GM19395 (cell line): ENCODE measurements at regions not wholly inside any gene's neighbourhood (a gene's known extent, or its start where the extent isn't known, plus 50 kb on each side); places are given as distances from the start of the nearest gene placed in this dataset.

ENCODE experiments used
- ATAC-seq: cut with Tn5 transposase; IDR thresholded peaks from one replicate; pipeline ENCODE4 v1.9.1; 2021; ENCODE audit warnings: mild to moderate bottlenecking, moderate library complexity; ENCODE audit not compliant: unreplicated experiment

DNA sequence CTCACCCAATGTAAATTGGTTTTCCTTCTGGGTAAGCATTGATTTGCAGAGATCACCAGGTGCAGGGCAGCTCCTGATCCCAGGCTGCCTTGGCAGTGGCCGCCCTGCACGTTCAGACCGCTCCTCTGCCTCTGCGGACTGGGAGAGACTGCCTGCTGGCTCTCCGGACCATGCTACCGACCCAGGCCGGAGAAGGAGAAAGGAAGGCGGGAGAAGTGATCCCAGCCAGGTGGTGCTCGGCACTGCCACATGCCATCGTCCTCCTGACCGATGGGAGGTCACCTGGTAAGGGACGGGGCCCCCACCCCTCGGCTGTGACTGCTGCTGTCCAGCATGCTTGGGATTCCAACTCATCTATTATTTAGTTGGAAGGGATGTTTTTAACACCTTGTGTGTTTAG lies 108.1 kb upstream of the POU3F3 start:
- no peak for ATAC-seq

DNA sequence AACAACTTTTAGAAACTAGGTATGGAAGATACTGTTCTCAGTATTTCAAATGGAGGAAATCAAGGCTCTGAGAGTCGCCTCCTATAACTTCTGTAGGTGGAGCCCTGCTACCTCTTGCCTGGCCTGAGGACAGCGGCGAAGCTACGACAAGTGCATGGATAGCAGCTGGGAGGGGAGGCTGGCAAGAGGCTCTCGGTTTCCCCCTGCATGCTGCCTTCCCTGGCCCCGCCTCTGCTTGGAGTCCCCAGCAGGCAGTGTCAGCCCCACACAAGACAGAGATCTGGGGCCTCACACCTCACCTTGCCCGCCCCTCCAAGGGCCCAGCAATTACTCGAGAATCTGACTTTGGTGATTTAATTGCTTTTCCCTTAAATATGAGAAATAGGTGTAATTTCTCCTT lies 107.6 kb upstream of the POU3F3 start:
- ATAC-seq, result no peak

DNA sequence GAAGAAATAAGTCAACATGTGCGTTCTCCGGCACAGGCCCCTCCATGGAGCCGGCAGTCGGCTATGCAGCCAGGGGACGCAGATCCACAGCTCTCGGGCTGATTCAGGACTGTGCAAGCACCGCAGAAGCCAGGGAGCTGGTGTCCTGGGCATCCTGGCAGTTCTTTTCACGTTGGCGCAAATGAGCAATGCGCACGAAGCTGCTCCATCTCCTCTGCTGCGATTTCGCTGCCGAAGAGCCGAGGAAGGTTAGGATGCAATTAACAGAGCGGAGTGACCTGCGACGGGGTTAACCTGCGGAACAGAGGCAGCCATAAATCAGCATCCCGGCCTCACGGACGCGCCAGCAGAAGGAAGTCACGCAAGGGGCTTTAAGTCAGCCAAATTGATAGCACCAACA lies 107.1 kb upstream of the POU3F3 start:
- no peak for ATAC-seq

DNA sequence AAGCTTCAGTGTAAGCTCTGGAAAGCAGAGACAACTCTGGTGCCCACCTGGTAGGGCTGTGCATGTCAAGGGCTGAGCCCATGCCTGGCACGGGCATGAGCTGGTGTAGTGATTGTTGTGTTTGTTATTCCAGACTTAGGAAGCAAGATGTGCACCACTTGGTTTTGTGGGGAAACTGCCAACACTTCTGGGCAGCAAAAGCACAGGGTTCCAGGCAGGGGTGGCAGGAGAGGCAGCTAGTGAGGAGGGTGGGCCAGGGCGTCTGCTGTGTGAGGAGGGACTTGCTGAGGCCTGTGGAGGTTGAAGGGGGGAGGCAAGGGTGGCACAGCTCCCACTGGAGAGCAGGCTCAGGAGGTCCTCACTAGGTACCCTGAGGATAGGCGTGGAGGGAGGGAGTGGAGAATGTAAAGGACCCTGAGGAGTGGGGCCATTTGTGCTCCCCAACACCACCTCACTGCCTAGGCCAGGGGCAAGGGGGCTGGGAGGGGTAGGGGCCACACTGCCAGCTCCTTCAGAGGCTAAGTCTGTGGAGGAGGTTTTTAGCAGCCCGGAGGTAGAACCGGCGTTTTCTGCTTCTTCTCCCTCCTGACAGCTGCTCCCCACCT lies 104.0 kb upstream of the POU3F3 start:
- ATAC-seq, result no peak

DNA sequence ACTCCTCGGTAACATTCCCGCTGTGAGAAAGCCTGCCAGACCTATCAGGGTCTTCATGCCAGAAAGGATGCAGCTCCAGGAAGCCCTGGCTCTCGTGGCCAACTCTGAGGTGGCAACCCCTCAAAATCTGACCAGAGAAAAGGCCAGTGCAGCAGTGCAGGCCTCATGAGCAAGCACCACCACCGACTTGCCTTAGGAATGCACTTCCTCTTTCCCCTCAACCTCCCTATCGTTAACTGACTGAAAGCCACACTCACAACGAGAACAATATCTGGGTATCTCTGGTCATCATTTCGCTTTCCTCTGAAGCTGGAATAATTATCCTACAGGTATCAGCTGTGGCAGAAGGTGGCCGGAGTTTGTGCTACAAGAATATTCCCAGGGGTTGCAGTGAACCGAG lies 101.4 kb upstream of the POU3F3 start:
- ATAC-seq, result no peak

DNA sequence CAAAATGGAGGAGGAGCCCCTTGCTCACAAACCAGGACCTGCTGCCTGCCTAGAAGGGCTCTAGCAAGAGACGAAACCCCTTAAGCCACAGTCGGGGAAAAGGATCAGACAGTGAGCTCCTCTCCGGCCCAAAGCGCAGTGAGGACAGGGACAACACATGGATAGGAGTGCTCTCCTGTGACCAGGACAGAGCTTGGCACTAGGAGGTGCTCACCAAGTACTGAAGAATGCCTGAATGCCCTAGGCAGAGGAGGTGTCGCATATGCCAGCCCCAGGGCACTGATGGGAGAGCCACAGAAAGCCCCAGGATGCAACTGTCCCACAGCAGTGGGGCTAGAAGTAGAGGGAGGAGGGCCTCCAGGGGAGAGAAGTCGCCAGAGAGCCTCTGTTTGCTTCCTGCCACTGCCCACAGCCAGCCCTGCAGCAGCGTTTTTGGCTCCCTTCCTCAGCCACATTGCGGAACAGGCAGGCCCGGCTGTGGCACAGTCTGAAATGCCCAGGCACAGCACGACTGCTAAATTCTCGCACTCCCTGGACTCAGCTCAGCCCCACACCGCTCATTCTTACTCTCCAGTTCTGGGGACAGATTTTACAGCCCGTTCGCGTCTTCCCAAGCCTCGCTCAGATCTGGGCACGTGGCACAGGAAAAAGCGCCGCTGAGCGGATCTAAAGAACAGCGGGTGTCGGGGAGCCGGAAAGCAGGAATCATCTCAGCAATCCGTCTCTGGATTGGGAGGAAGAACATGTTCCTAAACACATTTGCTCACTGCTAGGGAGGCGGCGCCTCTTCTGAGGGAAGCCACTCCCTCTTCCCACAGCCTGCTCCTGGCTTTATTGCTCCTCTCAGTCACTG lies 98.7 kb upstream of the POU3F3 start:
- no peak for ATAC-seq

DNA sequence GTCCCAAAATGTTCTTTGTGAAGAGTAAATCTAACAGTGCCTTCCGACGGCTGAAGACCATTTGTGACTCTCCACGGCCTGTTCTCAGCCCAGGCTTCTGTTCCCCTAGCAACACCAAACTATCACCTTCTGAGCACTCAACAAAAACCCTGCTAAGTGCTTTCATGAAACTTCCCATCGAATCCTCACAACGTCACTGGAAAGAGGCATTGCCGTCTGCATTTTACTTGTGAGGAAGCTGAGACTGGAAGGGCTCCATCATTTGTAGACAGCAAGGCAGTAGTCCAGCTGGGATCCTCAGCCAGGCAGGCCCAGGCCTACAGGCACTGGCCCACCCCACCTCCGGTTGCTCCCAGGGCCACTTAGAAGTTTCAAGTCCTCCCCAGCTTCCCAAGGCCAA lies 97.8 kb upstream of the POU3F3 start:
- no peak for ATAC-seq

DNA sequence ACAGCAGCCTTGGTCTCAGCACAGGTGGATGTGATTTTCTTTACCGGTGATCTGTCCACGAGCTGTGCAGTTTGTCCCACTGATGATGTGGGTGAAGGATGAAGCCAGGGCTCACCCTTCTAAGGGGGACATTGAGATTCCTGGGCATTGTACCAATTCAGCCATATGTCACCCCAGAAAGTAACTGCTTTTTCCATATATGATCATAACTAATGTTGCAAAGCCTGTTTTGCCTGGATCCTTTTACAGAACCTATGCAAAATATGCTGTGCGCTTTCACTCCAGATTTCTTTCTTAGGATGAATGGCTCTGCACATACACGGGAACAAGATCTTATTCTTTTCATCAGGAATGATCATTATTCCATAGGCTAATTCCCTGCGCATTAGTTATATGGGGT lies 96.9 kb upstream of the POU3F3 start:
- ATAC-seq, result no peak

DNA sequence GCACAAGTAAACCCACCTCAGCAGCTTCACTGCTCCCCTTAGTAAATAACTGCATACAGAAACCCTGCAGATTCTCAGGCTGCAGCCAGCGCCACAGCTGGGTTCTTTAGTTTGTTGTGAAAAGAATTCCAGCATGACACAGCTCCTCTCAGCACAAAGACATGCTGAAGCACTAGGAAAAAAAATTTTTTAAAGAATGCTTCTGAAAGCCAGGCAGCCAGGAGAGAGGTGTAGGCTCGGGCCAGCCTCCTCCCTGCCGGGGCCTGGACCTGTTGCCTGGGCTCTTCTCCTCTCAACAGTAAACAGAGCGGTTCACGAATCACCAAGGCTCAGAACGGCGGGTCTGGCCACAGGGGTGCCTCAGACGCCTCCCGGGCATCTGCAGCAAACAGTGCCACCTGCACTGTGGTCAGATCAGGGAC lies 95.7 kb upstream of the POU3F3 start:
- ATAC-seq, result no peak

DNA sequence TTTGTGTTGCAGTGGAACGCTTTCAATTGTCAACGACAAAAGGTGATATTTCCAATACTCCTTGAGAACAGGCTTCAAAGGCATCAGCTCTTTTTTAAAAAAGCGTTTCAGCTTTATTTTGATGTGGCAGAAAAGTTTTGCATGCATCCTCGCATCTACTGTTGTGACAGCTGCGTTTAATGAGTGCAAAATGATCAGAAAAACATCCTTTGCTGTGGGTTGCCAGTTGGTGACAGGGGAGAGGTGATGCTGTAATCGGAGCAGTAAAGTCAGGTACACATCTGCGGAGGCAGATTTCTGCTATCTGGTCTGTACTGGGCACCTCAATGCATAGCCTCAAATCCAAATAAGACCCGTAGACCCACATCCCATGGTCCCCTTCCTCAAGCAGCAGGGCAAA lies 91.9 kb upstream of the POU3F3 start:
- ATAC-seq, result no peak

DNA sequence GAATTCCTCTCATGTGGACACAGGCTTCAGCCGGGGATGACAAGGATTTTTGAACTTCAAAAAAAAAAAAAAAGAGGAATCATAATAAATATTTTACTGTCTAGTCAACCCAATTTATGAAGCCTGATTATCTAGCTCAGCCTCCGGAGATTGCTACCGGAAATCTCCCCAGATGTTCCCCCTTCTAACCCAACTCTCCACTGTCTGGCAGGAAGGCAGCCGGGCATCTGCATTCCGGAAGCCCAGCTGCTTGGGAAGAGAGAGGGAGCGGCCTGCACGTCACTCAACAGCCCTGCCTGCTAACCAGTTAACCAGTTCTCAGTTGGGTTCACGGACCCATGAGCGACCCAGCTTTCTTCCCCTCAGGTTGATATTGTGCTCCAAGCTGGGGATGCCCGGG lies 87.2 kb upstream of the POU3F3 start:
- ATAC-seq, result no peak

DNA sequence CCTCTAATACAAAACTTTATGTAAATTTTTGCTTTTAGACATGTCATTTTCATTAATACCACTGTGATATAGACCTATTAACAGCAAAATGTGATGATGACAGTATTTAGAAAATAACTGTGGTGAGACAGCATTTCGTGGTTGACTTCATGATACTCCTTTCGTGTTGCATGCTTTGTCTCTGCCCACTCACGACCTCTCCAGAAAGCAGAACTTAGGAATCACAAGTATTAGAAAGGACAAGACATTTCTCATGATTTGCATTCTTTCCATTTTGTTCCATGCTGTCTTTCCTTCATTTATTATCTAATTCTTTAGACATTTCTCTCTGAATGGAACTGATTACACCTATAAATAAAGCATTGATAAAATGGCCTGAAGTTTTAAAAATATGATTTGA lies 85.2 kb upstream of the POU3F3 start:
- ATAC-seq, result no peak

DNA sequence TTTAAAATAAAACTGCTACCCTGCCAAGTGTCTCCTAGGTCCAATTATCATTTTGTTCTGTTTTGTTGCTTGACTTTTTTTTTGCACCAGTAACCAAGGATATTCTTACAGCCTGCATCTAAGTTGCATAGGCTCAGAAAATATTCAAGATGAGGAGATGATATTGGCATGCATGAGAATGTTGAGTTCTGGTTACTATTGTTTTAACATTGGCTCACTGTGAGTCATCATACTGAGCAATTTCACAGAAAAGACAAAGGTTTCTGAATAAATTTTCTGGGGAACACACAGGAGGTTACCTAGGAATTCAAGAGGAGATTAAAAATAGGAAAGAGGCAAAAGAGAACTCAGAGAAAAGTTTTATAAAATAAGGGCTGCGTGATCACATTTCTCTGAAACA lies 84.8 kb upstream of the POU3F3 start:
- ATAC-seq, result no peak

DNA sequence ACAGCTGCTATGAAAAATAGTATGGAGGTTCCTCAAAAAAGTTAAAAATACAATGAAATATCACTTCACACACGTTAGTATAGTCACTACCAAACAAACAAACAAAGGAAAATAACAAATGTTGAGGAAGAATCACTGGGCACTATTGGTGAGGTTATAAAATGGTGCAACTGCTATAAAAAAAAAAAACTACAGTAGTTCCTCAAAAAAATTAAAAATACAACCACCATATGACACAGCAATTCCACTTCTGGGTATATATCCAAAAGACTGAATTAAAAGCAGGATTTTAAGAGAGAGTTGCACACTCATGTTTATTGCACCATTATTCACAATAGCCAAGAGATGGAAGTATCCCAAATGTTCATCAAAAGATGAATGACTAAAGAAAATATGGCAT lies 80.9 kb upstream of the POU3F3 start:
- no peak for ATAC-seq

DNA sequence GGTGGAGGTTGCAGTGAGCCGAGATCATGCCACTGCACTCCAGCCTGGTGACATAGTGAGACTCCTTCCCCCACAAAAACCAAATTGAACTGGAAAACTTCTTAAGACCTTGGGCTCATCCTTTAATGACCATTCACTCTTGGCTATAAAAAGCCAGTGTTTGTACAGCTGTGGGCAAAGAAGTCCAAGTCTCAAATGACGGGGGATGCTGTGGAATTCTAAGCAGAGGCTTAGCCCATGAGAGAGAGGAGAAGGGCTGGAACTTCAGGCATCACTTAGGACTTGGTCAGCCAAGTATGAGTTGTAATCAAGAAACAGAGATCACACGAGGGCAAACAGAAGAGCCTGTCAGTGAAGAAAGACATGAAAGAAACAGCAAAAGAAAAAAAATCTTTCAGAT lies 79.3 kb upstream of the POU3F3 start:
- ATAC-seq, result no peak

DNA sequence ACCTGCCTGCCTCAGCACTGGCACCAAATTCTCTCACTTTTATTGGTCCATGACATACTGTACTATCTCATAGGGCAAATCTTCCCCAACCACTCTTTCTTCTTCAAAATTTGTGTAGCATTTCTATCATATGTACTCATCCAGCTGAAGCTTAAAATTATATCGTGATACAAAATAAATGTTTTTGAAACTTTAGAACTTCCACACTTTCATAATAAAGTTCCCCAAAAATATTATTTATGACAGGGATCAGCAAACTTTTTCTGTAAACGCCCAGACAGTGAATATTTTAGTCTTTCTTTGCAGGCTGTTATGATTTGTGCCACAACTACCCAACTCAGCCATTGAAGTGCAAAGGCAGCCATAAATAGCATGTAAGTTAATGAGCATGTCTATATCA lies 76.2 kb upstream of the POU3F3 start:
- ATAC-seq, result no peak

DNA sequence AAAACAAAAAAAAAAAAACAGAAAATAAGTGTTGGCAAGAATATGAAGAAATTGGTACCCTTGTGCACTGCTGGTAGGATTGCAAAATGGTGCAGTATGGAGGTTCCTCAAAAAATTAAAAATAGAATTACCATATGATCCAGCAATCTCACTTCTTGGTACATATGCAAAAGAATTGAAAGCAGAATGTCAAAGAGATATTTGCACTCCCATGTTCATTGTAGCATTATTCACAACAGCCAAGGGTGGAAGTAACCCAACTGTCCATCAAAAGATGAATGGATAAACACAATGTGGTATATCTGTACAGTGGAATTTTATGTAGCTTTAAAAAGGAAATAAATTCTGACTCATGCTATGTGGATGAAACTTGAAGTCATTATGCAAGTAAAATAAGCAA lies 72.8 kb upstream of the POU3F3 start:
- ATAC-seq, result no peak

DNA sequence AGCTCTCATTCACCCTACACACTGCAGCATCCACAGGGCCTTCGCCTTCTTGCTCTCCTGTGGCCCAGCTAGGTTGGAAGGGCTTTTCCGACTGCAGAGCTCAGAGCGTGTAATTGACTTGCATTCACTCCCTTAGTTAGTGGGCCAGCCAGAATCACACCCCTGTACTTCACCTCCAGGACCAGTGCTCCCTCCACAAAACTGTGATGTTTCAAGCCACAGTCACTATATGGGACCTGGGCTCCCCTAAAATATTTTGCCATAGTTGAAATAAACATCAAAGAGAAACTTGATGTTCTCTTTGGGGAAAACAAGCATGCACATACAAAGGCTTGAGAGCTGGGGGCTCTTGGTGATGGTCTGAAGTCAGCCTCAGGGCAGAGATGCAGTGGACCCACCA lies 69.7 kb upstream of the POU3F3 start:
- no peak for ATAC-seq

DNA sequence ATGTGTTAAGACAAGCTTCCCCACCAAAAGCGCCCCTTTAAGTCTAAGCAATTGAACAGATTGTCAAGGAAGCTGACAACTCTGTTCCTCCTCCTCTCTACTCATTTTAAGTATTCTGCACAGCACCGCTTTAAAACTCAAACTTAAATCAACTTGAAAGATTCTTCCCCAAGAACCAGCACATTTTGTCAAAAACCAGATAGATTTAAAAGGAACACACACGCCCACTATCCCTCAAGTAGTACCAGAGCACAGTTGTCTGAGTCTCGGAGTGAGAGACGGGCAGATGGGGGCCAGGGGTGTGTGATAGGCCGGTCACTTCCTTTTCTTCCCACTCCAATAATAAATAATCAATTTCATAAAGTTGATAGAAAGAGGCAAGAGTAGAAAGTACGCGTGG lies 67.7 kb upstream of the POU3F3 start:
- no peak for ATAC-seq

DNA sequence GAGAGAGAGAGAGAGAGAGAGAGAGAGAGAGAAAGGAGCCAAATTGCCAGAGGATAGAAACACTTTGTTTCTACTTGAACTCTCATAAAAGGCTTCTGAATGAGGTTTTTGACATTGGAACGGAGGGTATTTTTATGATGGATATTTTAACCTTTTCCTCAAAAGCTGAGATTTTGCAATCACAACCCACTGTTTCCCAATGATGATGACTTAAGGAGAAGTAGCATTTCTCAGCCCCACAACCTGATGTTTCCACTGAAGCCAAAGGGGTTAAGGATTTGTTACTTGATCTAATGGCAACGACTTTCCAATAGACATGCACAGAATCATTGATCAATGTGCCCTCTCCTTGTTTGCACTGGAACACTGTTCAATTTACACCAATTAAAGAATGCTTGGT lies 67.1 kb upstream of the POU3F3 start:
- no peak for ATAC-seq

DNA sequence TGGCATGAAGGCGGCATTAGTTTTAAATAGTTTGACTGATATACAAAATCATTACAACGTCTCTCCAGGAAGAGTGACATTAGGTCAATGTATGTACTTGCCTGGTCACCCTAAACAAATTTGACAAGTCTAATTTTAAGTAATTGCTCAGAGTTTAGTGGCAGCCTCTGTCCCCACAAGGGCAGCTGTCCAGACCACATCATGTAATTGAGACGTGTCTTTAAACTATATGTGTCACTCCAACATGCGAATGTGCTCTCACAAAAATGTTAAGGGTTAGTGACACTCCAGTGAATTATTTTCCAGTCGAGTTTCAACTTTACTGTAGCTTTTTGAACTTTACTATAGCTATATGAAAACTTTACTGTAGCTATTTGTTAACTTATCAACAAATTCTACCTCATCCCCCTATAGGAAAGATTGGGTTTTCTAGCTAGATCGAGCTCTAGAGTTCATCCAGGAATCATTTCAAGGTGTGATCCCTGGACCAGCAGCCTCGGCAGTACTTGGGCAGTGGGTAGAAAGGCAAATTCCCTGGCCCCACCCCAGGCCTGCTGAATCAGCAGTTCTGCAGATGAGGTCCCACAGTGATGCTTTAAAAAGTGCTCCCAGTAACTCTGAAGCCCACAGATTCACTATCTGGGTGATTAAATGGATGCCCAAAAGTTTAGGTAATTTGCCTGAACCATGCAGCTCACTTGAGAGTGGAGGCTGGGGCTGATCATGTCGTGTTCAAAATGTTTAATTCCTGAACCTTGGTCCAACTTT lies 66.4 kb upstream of the POU3F3 start:
- ATAC-seq, result no peak
